ENCODE measurements at regions not wholly inside any gene's neighbourhood (a gene's known extent, or its start where the extent isn't known, plus 50 kb on each side); places are given as distances from the start of the nearest gene placed in this dataset.

DNA sequence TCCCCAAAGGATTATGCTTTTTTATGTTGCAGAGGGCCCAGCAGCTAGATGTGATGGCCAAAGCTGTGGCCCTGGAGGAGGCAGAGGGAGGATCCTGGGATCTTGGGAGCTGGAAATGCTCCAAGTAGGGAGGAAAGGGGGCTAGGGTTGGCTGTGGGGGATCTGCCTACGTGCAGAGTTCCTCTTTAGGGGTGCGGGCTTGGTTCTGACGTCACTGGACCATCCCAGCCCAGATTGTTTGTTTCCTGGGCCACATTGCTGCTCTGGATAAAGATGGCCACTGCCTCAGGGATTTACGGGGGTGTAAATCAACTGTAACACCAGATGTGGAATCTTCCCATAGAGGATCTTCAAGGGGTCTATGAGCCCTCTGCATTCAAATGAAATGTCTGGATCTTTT, 110.3 kb upstream of the SYT13 start:
- Histone ChIP-seq H3K4me3 (ENCODE audit: low read depth, low read length) (no peak overlapping the region), H3K4me1 (no peaks in the 10 kb centered on the region), H3K36me3 (ENCODE audit: control insufficient read depth, insufficient read depth, low read length) (no peaks in the 10 kb centered on the region), H3K27me3 (replicated peaks; ENCODE audit: control insufficient read depth, insufficient read depth, low read length) (no peaks in the 10 kb centered on the region), H3K9me3 (no peaks in the 10 kb centered on the region)
- Mint-ChIP-seq H3K27me3 (ENCODE audit: insufficient read depth, unreplicated experiment) (peaks cover 11% of the 10 kb centered on the region), H3K9me3 (ENCODE audit: unreplicated experiment) (no peaks in the 10 kb centered on the region), H3K36me3 (ENCODE audit: insufficient read depth, unreplicated experiment) (no peaks in the 10 kb centered on the region), H3K27ac (ENCODE audit: unreplicated experiment) (no peak overlapping the region), H3K4me1 (ENCODE audit: low read depth, unreplicated experiment) (peaks cover 6% of the 10 kb centered on the region), H3K4me3 (ENCODE audit: unreplicated experiment) (no peak overlapping the region)
- no TSS peak for BruUV-seq (replicated peaks)
- ChIA-PET POLR2A (no interaction called here), CTCF (no interaction called here)
- DNase-seq = no peak
- intact Hi-C loops (cut with micrococcal nuclease; ENCODE audit: unreplicated experiment) = no loop called here
- TF ChIP-seq, protein P1, sequence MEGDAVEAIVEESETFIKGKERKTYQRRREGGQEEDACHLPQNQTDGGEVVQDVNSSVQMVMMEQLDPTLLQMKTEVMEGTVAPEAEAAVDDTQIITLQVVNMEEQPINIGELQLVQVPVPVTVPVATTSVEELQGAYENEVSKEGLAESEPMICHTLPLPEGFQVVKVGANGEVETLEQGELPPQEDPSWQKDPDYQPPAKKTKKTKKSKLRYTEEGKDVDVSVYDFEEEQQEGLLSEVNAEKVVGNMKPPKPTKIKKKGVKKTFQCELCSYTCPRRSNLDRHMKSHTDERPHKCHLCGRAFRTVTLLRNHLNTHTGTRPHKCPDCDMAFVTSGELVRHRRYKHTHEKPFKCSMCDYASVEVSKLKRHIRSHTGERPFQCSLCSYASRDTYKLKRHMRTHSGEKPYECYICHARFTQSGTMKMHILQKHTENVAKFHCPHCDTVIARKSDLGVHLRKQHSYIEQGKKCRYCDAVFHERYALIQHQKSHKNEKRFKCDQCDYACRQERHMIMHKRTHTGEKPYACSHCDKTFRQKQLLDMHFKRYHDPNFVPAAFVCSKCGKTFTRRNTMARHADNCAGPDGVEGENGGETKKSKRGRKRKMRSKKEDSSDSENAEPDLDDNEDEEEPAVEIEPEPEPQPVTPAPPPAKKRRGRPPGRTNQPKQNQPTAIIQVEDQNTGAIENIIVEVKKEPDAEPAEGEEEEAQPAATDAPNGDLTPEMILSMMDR (IDR thresholded peaks at IDR 0.05; ENCODE audit: insufficient read depth in 1 of 2, low read depth in 1 of 2, low read length in 1 of 2, severe bottlenecking in 1 of 2, unreplicated experiment in 1 of 2) = no peak

DNA sequence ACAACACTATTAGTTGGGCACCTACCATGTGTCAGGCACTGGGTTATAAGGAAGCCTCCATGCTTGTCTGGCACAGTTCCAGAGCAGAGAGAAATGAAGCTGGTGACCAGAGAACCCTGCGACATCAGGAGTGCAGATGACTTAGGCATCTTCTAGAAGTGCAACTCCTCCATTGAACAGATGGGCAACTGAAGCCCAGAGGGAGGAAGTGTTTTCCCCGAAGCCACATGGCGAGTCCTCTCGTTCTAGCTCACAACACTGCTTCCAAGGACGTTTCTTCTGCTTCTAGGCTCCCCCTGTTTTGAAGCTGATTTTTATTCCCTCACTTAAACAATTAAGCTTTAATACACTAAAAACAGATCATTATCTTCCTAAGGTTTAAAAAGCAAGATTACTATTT, 109.8 kb upstream of the SYT13 start:
- Histone ChIP-seq H3K36me3 (ENCODE audit: control insufficient read depth, insufficient read depth, low read length) (no peaks in the 10 kb centered on the region), H3K4me1 (no peaks in the 10 kb centered on the region), H3K9me3 (no peaks in the 10 kb centered on the region), H3K4me3 (ENCODE audit: low read depth, low read length) (no peak overlapping the region), H3K27me3 (replicated peaks; ENCODE audit: control insufficient read depth, insufficient read depth, low read length) (no peaks in the 10 kb centered on the region)
- H3K36me3 Mint-ChIP-seq (ENCODE audit: insufficient read depth, unreplicated experiment) = no peaks in the 10 kb centered on the region
- CTCF ChIA-PET = no interaction called here
- BruUV-seq (replicated peaks) = no TSS peak
- no peak overlapping the region for H3K27ac Mint-ChIP-seq (ENCODE audit: unreplicated experiment)
- peaks cover 7% of the 10 kb centered on the region for H3K4me1 Mint-ChIP-seq (ENCODE audit: low read depth, unreplicated experiment)
- intact Hi-C loops (cut with micrococcal nuclease; ENCODE audit: unreplicated experiment) = no loop called here
- no peaks in the 10 kb centered on the region for H3K9me3 Mint-ChIP-seq (ENCODE audit: unreplicated experiment)
- peaks cover 11% of the 10 kb centered on the region for H3K27me3 Mint-ChIP-seq (ENCODE audit: insufficient read depth, unreplicated experiment)
- POLR2A ChIA-PET = no interaction called here
- DNase-seq = no peak
- no peak overlapping the region for H3K4me3 Mint-ChIP-seq (ENCODE audit: unreplicated experiment)
- TF ChIP-seq, protein P1 (IDR thresholded peaks at IDR 0.05; ENCODE audit: insufficient read depth in 1 of 2, low read depth in 1 of 2, low read length in 1 of 2, severe bottlenecking in 1 of 2, unreplicated experiment in 1 of 2) = no peak

DNA sequence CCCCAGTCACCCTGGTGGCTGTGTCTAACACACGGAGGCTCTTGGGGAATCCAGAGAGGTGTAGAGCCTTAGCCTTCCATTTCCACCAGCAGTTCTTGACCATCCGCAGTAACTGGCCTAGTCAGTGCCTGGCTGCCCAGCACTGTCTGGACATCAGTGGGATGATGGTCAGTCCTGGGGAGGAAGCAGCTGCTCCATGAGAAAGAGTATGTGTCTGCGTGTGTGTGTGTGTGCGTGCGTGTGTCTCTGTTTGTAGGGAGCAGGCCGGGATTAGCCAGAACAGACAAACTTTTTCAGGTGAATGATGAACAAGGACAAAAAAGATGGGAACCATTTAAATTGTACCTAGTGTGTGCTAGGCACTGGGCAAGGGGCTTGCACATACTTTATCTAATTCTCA, 109.3 kb upstream of the SYT13 start:
- DNase-seq = no peak
- Mint-ChIP-seq H3K9me3 (ENCODE audit: unreplicated experiment) (no peaks in the 10 kb centered on the region), H3K4me1 (ENCODE audit: low read depth, unreplicated experiment) (peaks cover 13% of the 10 kb centered on the region), H3K36me3 (ENCODE audit: insufficient read depth, unreplicated experiment) (no peaks in the 10 kb centered on the region), H3K27ac (ENCODE audit: unreplicated experiment) (no peak overlapping the region), H3K27me3 (ENCODE audit: insufficient read depth, unreplicated experiment) (peaks cover 11% of the 10 kb centered on the region), H3K4me3 (ENCODE audit: unreplicated experiment) (no peak overlapping the region)
- no peaks in the 10 kb centered on the region for H3K27me3 ChIP-seq (replicated peaks; ENCODE audit: control insufficient read depth, insufficient read depth, low read length)
- no peak overlapping the region for H3K4me3 ChIP-seq (ENCODE audit: low read depth, low read length)
- ChIA-PET POLR2A (no interaction called here), CTCF (no interaction called here)
- no peaks in the 10 kb centered on the region for H3K9me3 ChIP-seq
- no peaks in the 10 kb centered on the region for H3K4me1 ChIP-seq
- no TSS peak for BruUV-seq (replicated peaks)
- intact Hi-C loops (cut with micrococcal nuclease; ENCODE audit: unreplicated experiment) = no loop called here
- H3K36me3 ChIP-seq (ENCODE audit: control insufficient read depth, insufficient read depth, low read length) = no peaks in the 10 kb centered on the region
- TF ChIP-seq, protein P1 (IDR thresholded peaks at IDR 0.05; ENCODE audit: insufficient read depth in 1 of 2, low read depth in 1 of 2, low read length in 1 of 2, severe bottlenecking in 1 of 2, unreplicated experiment in 1 of 2) = no peak

Measured in Caco-2 (cell line).